ENCODE measurements at regions not wholly inside any gene's neighbourhood (a gene's known extent, or its start where the extent isn't known, plus 50 kb on each side); places are given as distances from the start of the nearest gene placed in this dataset.

GRCh38 chr2:104741860-104742259 is 112.1 kb upstream of the POU3F3 start:
- TF ChIP-seq EZH2phosphoT487 (IDR thresholded peaks at IDR 0.05; ENCODE audit: insufficient read depth, low read depth) (no peak), EZH2 (IDR thresholded peaks at IDR 0.05; ENCODE audit: insufficient read depth, poor library complexity, severe bottlenecking) (no peak)

Data from GM23248 (cell line).